HCT116 (cell line): ENCODE measurements at regions not wholly inside any gene's neighbourhood (a gene's known extent, or its start where the extent isn't known, plus 50 kb on each side); places are given as distances from the start of the nearest gene placed in this dataset.

Source experiments
- ATAC-seq: fragments of 200-7000 bp; cut with Tn5 transposase; 2 replicates; pipeline ENCODE4 v1.9.1; 2020; ENCODE audit warnings: mild to moderate bottlenecking, moderate library complexity
- BruUV-seq: library from RNA; stranded (reverse); fragments of 400-500 nt; replicated peaks from 2 replicates; lab custom pipeline; 2021; lab: Mats Ljungman, UMichigan
- CTCF ChIA-PET: fragments of 300-600 bp; sonication (Branson Sonifier 250); formaldehyde crosslinking; loops from one replicate; lab custom pipeline; 2021; ENCODE audit warnings: antibody characterized with exemption; lab: Charles Lee
- POLR2A ChIA-PET: fragments of 300-600, 350-600 bp; sonication (Branson Sonifier 250); formaldehyde crosslinking; loops from one replicate; lab custom pipeline; 2021; ENCODE audit warnings: antibody characterized with exemption; lab: Charles Lee
- RAD21 ChIA-PET, 2 experiments: fragments of 300-600 bp; sonication (Branson Sonifier 250); formaldehyde crosslinking; loops; one replicate each; lab custom pipeline; 2023; ENCODE audit warnings: low total read pairs in 2 of 2; ENCODE audit not compliant: uncharacterized antibody in 2 of 2, unreplicated experiment in 2 of 2, low non-redundant PET in 1 of 2; lab: Charles Lee
- DNase-seq: peaks from one replicate; pipeline ENCODE4 v3.0.0-alpha.2; 2010; ENCODE audit warnings: low read depth, low spot score
- H2AFZ ChIP-seq: fragments of 200-600 bp; shearing (Covaris generic), sonication (generic); 2 replicates; pipeline ENCODE4 v1.6.1; 2017; ENCODE audit warnings: low read depth, mixed run types, mixed read lengths, antibody characterized with exemption, low read length; ENCODE audit not compliant: poor library complexity, severe bottlenecking
- H3K27ac ChIP-seq: 2 replicates; pipeline ENCODE4 v1.5.1; 2012; ENCODE audit warnings: low read depth, low read length
- H3K27me3 ChIP-seq: fragments of 200-600 bp; sonication (generic); 2 replicates; pipeline ENCODE4 v1.6.1; 2016; ENCODE audit warnings: mixed run types, low read length, mixed read lengths; ENCODE audit not compliant: insufficient read depth
- H3K36me3 ChIP-seq, 2 experiments: fragments of 200-500 bp in 1 of 2; fragments of 200-600 bp in 1 of 2; sonication (Bioruptor generic) in 1 of 2; sonication (generic) in 1 of 2; 2 replicates each; pipeline versions ENCODE4 v1.5.1 to v1.6.1; 2014 to 2016; ENCODE audit warnings: low read length in 2 of 2, inconsistent platforms in 1 of 2, mixed read lengths in 1 of 2, mixed run types in 1 of 2; ENCODE audit not compliant: insufficient read depth in 2 of 2, control insufficient read depth in 1 of 2
- H3K4me1 ChIP-seq, 2 experiments: fragments of 200-600 bp in 1 of 2; sonication (generic) in 1 of 2; 2 replicates each; pipeline versions ENCODE4 v1.5.1 to v1.6.1; 2012 to 2017; ENCODE audit warnings: low read length in 2 of 2, inconsistent platforms in 1 of 2, mild to moderate bottlenecking in 1 of 2, mixed read lengths in 1 of 2, mixed run types in 1 of 2, moderate library complexity in 1 of 2; ENCODE audit not compliant: insufficient read depth in 2 of 2, control insufficient read depth in 1 of 2
- H3K4me2 ChIP-seq: fragments of 200-600 bp; sonication (generic); 2 replicates; pipeline ENCODE4 v1.6.1; 2017; ENCODE audit warnings: mixed run types, low read length, mixed read lengths
- H3K4me3 ChIP-seq, 2 experiments: fragments of 200-600 bp in 1 of 2; sonication (generic) in 1 of 2; replicated peaks in 1 of 2; 2 replicates each; pipeline ENCODE4 v1.5.1; 2011 to 2016; ENCODE audit warnings: low read length in 2 of 2, control low read depth in 1 of 2, low read depth in 1 of 2, mild to moderate bottlenecking in 1 of 2, mixed read lengths in 1 of 2, mixed run types in 1 of 2
- H3K79me2 ChIP-seq: fragments of 200-600 bp; sonication (generic); 2 replicates; pipeline ENCODE4 v1.6.1; 2017; ENCODE audit warnings: mild to moderate bottlenecking, mixed run types, low read length, moderate library complexity, mixed read lengths; ENCODE audit not compliant: insufficient read depth
- H3K9ac ChIP-seq: fragments of 200-600 bp; sonication (generic); 2 replicates; pipeline ENCODE4 v1.6.1; 2016; ENCODE audit warnings: low read length, mixed read lengths
- H3K9me2 ChIP-seq: fragments of 200-600 bp; sonication (generic), shearing (Covaris generic); 2 replicates; pipeline ENCODE4 v1.6.1; 2017; ENCODE audit warnings: mixed run types, mild to moderate bottlenecking, moderate library complexity; ENCODE audit not compliant: insufficient read depth
- H3K9me3 ChIP-seq, 2 experiments: fragments of 200-500 bp in 1 of 2; fragments of 200-600 bp in 1 of 2; sonication (Bioruptor generic) in 1 of 2; sonication (generic) in 1 of 2; 2 replicates each; pipeline ENCODE4 v1.6.1; 2014 to 2017; ENCODE audit warnings: low read length in 2 of 2, mixed read lengths in 2 of 2, inconsistent platforms in 1 of 2, low read depth in 1 of 2, mild to moderate bottlenecking in 1 of 2, mixed run types in 1 of 2, moderate library complexity in 1 of 2; ENCODE audit not compliant: control insufficient read depth in 1 of 2, insufficient read depth in 1 of 2
- H4K20me1 ChIP-seq: fragments of 200-600 bp; sonication (generic), shearing (Covaris generic); 2 replicates; pipeline ENCODE4 v1.6.1; 2017; ENCODE audit warnings: mixed run types, mild to moderate bottlenecking, moderate library complexity; ENCODE audit not compliant: insufficient read depth
- ATF3 ChIP-seq: IDR thresholded peaks from 2 replicates; pipeline ENCODE4 v1.6.1; 2012
- CBX3 ChIP-seq: IDR thresholded peaks from 2 replicates; pipeline ENCODE4 v1.6.1; 2012; ENCODE audit warnings: low read depth
- EGR1 ChIP-seq: IDR thresholded peaks from 2 replicates; pipeline ENCODE4 v1.6.1; 2012; ENCODE audit warnings: low read depth
- EZH2 ChIP-seq: fragments of 200-600 bp; sonication (generic); IDR thresholded peaks from 2 replicates; pipeline ENCODE4 v1.6.1; 2017; ENCODE audit warnings: antibody characterized with exemption, mixed run types
- EZH2phosphoT487 ChIP-seq: fragments of 200-600 bp; IDR thresholded peaks from 2 replicates; pipeline ENCODE4 v1.6.1; 2018; ENCODE audit warnings: antibody characterized with exemption, borderline replicate concordance
- FOSL1 ChIP-seq: IDR thresholded peaks from 2 replicates; pipeline ENCODE4 v1.6.1; 2012; ENCODE audit warnings: low read depth
- JUND ChIP-seq: IDR thresholded peaks from 2 replicates; pipeline ENCODE4 v1.6.1; 2012
- POLR2A ChIP-seq: IDR thresholded peaks from 2 replicates; pipeline ENCODE4 v1.7.0; 2011; ENCODE audit warnings: borderline replicate concordance; ENCODE audit not compliant: insufficient read depth, insufficient read length; ENCODE audit errors: extremely low read depth
- RAD21 ChIP-seq: IDR thresholded peaks from 2 replicates; pipeline ENCODE4 v1.6.1; 2012; ENCODE audit warnings: low read depth, mild to moderate bottlenecking
- REST ChIP-seq: IDR thresholded peaks from 2 replicates; pipeline ENCODE4 v1.6.1; 2012; ENCODE audit warnings: low read depth
- SIN3A ChIP-seq: IDR thresholded peaks from 2 replicates; pipeline ENCODE4 v1.6.1; 2012; ENCODE audit warnings: low read depth
- SRF ChIP-seq: IDR thresholded peaks from 2 replicates; pipeline ENCODE4 v1.6.1; 2012; ENCODE audit warnings: low read depth
- ZFX ChIP-seq: fragments of 450-650 bp; IDR thresholded peaks from 2 replicates; pipeline ENCODE4 v1.6.1; 2017
- ZNF274 ChIP-seq: fragments of 200-500 bp; sonication (Bioruptor generic); IDR thresholded peaks from 2 replicates; pipeline ENCODE4 v1.6.1; 2014; ENCODE audit warnings: mild to moderate bottlenecking, low read depth, low read length, inconsistent platforms
- intact Hi-C: fragments of 100-400 bp; cut with micrococcal nuclease; formaldehyde crosslinking; loops from 2 replicates; pipeline ENCODE4 v1.10.0; 2022
- TF ChIP-seq, protein P1 (sequence below): IDR thresholded peaks from 2 replicates; pipeline ENCODE4 v1.6.1; 2012
- TF ChIP-seq, protein P2 (sequence below): IDR thresholded peaks from 2 replicates; pipeline ENCODE4 v1.6.1; 2011; ENCODE audit warnings: mild to moderate bottlenecking, low read length, moderate library complexity; ENCODE audit not compliant: insufficient replicate concordance; ENCODE audit errors: extremely low read depth
- TF ChIP-seq, protein P3 (sequence below), 3 experiments: fragments of 200-600 bp in 1 of 3; sonication (generic) in 1 of 3; IDR thresholded peaks in 2 of 3; conservative IDR thresholded peaks in 1 of 3; 2 replicates each; pipeline ENCODE4 v1.5.1; 2012 to 2017; ENCODE audit warnings: low read depth in 2 of 3, low read length in 2 of 3, antibody characterized with exemption in 1 of 3, borderline replicate concordance in 1 of 3, control low read depth in 1 of 3, mild to moderate bottlenecking in 1 of 3, mixed read lengths in 1 of 3, mixed run types in 1 of 3, moderate library complexity in 1 of 3; ENCODE audit not compliant: insufficient read depth in 1 of 3

GRCh38 chr5:4372481-4372880 lies 767.6 kb upstream of the ADAMTS16 start:
- ATAC-seq (no peak), DNase-seq (no peak)
- TF ChIP-seq ZFX: no peak
- no peak for TF ChIP-seq ZNF274
- no peak for TF ChIP-seq POLR2A
- no peak for TF ChIP-seq EGR1
- TF ChIP-seq, protein P1, sequence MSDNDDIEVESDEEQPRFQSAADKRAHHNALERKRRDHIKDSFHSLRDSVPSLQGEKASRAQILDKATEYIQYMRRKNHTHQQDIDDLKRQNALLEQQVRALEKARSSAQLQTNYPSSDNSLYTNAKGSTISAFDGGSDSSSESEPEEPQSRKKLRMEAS: no peak
- TF ChIP-seq SIN3A: no peak
- TF ChIP-seq REST: no peak
- TF ChIP-seq RAD21: no peak
- no peak for TF ChIP-seq SRF
- TF ChIP-seq FOSL1: no peak
- no peak for TF ChIP-seq EZH2
- TF ChIP-seq JUND: no peak
- TF ChIP-seq, protein P2, sequence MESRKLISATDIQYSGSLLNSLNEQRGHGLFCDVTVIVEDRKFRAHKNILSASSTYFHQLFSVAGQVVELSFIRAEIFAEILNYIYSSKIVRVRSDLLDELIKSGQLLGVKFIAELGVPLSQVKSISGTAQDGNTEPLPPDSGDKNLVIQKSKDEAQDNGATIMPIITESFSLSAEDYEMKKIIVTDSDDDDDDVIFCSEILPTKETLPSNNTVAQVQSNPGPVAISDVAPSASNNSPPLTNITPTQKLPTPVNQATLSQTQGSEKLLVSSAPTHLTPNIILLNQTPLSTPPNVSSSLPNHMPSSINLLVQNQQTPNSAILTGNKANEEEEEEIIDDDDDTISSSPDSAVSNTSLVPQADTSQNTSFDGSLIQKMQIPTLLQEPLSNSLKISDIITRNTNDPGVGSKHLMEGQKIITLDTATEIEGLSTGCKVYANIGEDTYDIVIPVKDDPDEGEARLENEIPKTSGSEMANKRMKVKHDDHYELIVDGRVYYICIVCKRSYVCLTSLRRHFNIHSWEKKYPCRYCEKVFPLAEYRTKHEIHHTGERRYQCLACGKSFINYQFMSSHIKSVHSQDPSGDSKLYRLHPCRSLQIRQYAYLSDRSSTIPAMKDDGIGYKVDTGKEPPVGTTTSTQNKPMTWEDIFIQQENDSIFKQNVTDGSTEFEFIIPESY: no peak
- no peak for TF ChIP-seq EZH2phosphoT487
- TF ChIP-seq CBX3: no peak
- no peak for TF ChIP-seq ATF3
- TF ChIP-seq, protein P3, sequence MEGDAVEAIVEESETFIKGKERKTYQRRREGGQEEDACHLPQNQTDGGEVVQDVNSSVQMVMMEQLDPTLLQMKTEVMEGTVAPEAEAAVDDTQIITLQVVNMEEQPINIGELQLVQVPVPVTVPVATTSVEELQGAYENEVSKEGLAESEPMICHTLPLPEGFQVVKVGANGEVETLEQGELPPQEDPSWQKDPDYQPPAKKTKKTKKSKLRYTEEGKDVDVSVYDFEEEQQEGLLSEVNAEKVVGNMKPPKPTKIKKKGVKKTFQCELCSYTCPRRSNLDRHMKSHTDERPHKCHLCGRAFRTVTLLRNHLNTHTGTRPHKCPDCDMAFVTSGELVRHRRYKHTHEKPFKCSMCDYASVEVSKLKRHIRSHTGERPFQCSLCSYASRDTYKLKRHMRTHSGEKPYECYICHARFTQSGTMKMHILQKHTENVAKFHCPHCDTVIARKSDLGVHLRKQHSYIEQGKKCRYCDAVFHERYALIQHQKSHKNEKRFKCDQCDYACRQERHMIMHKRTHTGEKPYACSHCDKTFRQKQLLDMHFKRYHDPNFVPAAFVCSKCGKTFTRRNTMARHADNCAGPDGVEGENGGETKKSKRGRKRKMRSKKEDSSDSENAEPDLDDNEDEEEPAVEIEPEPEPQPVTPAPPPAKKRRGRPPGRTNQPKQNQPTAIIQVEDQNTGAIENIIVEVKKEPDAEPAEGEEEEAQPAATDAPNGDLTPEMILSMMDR (IDR thresholded peaks at IDR 0.05 in 2 of 3, conservative IDR thresholded peaks at IDR 0.05 in 1 of 3; ENCODE audit: borderline replicate concordance in 1 of 3, insufficient read depth in 1 of 3, low read depth in 2 of 3, low read length in 2 of 3): no peak
- intact Hi-C loops: no loop called here
- H3K9me2 ChIP-seq: no peaks in the 10 kb centered on the region
- no peak overlapping the region for H3K4me2 ChIP-seq
- ChIA-PET RAD21 (no interaction called here), CTCF (no interaction called here), POLR2A (no interaction called here)
- H3K4me3 ChIP-seq: no peak overlapping the region
- no TSS peak for BruUV-seq
- H2AFZ ChIP-seq: no peak overlapping the region
- H3K36me3 ChIP-seq: no peaks in the 10 kb centered on the region
- no peaks in the 10 kb centered on the region for H4K20me1 ChIP-seq
- H3K9me3 ChIP-seq: peaks cover 22 to 34% of the 10 kb centered on the region in 2 experiments; a peak in 2 of 4 replicates
- H3K4me1 ChIP-seq: no peaks in the 10 kb centered on the region
- H3K27me3 ChIP-seq: no peaks in the 10 kb centered on the region
- no peak overlapping the region for H3K9ac ChIP-seq
- H3K79me2 ChIP-seq: no peaks in the 10 kb centered on the region
- H3K27ac ChIP-seq: no peak overlapping the region
